Stimulated activated memory B cell treated with anti-CD40 and anti-IgM and Interleukin-4, amounts not matched to agents 10 μg/mL and 1 μg/mL and 100 μg/mL, for 72 hours (primary cell): ENCODE measurements at regions not wholly inside any gene's neighbourhood (a gene's known extent, or its start where the extent isn't known, plus 50 kb on each side); places are given as distances from the start of the nearest gene placed in this dataset.
A peak's percentile ranks its signal among the peaks of the same experiment; 100 is the strongest.

Experiments
- ATAC-seq: fragments of 150-1000 bp; cut with Tn5 transposase; 2 replicates; pipeline ENCODE4 v1.10.0; 2021
- H3K27ac Mint-ChIP-seq: one replicate; pipeline ENCODE4 v1.8.0; 2022; ENCODE audit warnings: mild to moderate bottlenecking, mixed read lengths
- H3K27me3 Mint-ChIP-seq: one replicate; pipeline ENCODE4 v1.8.0; 2022; ENCODE audit warnings: mixed read lengths
- H3K36me3 Mint-ChIP-seq: one replicate; pipeline ENCODE4 v1.8.0; 2022; ENCODE audit warnings: mixed read lengths
- H3K4me1 Mint-ChIP-seq: one replicate; pipeline ENCODE4 v1.8.0; 2022; ENCODE audit warnings: mixed read lengths
- H3K4me3 Mint-ChIP-seq: one replicate; pipeline ENCODE4 v1.8.0; 2022; ENCODE audit warnings: mild to moderate bottlenecking, moderate library complexity, mixed read lengths
- H3K9me3 Mint-ChIP-seq: one replicate; pipeline ENCODE4 v1.8.0; 2022; ENCODE audit warnings: mixed read lengths

- peak overlapping the region; percentile 18 for H3K27ac Mint-ChIP-seq
- no peaks in the 10 kb centered on the region for H3K9me3 Mint-ChIP-seq
- peaks cover 30% of the 10 kb centered on the region for H3K4me1 Mint-ChIP-seq
- ATAC-seq: no peak
- H3K4me3 Mint-ChIP-seq: no peak overlapping the region
- H3K27me3 Mint-ChIP-seq: no peaks in the 10 kb centered on the region
- peaks cover 21% of the 10 kb centered on the region for H3K36me3 Mint-ChIP-seq
Measured at GRCh38 chr2:64704161-64704560, 50.4 kb upstream of the SERTAD2 start.

GRCh38 chr2:64704996-64705395 is 51.3 kb upstream of the SERTAD2 start:
- Mint-ChIP-seq H3K36me3 (peaks cover 21% of the 10 kb centered on the region), H3K27ac (peak overlapping the region; percentile 18), H3K4me1 (peaks cover 21% of the 10 kb centered on the region), H3K27me3 (no peaks in the 10 kb centered on the region), H3K4me3 (no peak overlapping the region), H3K9me3 (no peaks in the 10 kb centered on the region)
- no peak for ATAC-seq

GRCh38 chr2:64707276-64707675 is 53.6 kb upstream of the SERTAD2 start:
- Mint-ChIP-seq H3K36me3 (peaks cover 21% of the 10 kb centered on the region), H3K27ac (no peak overlapping the region), H3K9me3 (no peaks in the 10 kb centered on the region), H3K4me1 (peaks cover 11% of the 10 kb centered on the region), H3K4me3 (no peak overlapping the region), H3K27me3 (no peaks in the 10 kb centered on the region)
- no peak for ATAC-seq

- no peaks in the 10 kb centered on the region for H3K9me3 Mint-ChIP-seq
- no peak overlapping the region for H3K4me3 Mint-ChIP-seq
- ATAC-seq: no peak
- H3K4me1 Mint-ChIP-seq: peaks cover 11% of the 10 kb centered on the region
- no peak overlapping the region for H3K27ac Mint-ChIP-seq
- H3K36me3 Mint-ChIP-seq: peaks cover 21% of the 10 kb centered on the region
- H3K27me3 Mint-ChIP-seq: no peaks in the 10 kb centered on the region
Measured at GRCh38 chr2:64708829-64709228, 55.1 kb upstream of the SERTAD2 start.

GRCh38 chr2:64711252-64711800 is 57.6 kb upstream of the SERTAD2 start:
- Mint-ChIP-seq H3K9me3 (no peaks in the 10 kb centered on the region), H3K4me3 (no peak overlapping the region), H3K27ac (no peak overlapping the region), H3K36me3 (peaks cover 17% of the 10 kb centered on the region), H3K4me1 (peaks cover 5% of the 10 kb centered on the region), H3K27me3 (no peaks in the 10 kb centered on the region)
- ATAC-seq: no peak

GRCh38 chr2:64713686-64714085 is 60.0 kb upstream of the SERTAD2 start:
- H3K27me3 Mint-ChIP-seq: no peaks in the 10 kb centered on the region
- peaks cover 5% of the 10 kb centered on the region for H3K4me1 Mint-ChIP-seq
- no peak for ATAC-seq
- H3K9me3 Mint-ChIP-seq: no peaks in the 10 kb centered on the region
- H3K36me3 Mint-ChIP-seq: peaks cover 5% of the 10 kb centered on the region
- H3K27ac Mint-ChIP-seq: no peak overlapping the region
- H3K4me3 Mint-ChIP-seq: no peak overlapping the region

GRCh38 chr2:64716569-64716968 is 62.9 kb upstream of the SERTAD2 start:
- no peak overlapping the region for H3K4me3 Mint-ChIP-seq
- no peaks in the 10 kb centered on the region for H3K4me1 Mint-ChIP-seq
- no peaks in the 10 kb centered on the region for H3K36me3 Mint-ChIP-seq
- H3K27ac Mint-ChIP-seq: no peak overlapping the region
- ATAC-seq: no peak
- no peaks in the 10 kb centered on the region for H3K27me3 Mint-ChIP-seq
- H3K9me3 Mint-ChIP-seq: no peaks in the 10 kb centered on the region

- H3K4me1 Mint-ChIP-seq: no peaks in the 10 kb centered on the region
- H3K36me3 Mint-ChIP-seq: no peaks in the 10 kb centered on the region
- no peaks in the 10 kb centered on the region for H3K27me3 Mint-ChIP-seq
- H3K9me3 Mint-ChIP-seq: no peaks in the 10 kb centered on the region
- H3K27ac Mint-ChIP-seq: no peak overlapping the region
- no peak overlapping the region for H3K4me3 Mint-ChIP-seq
- no peak for ATAC-seq
Measured at GRCh38 chr2:64718250-64718885, 64.7 kb upstream of the SERTAD2 start.

- Mint-ChIP-seq H3K4me1 (peaks cover 12% of the 10 kb centered on the region), H3K9me3 (no peaks in the 10 kb centered on the region), H3K4me3 (no peak overlapping the region), H3K36me3 (no peaks in the 10 kb centered on the region), H3K27me3 (no peaks in the 10 kb centered on the region), H3K27ac (no peak overlapping the region)
- no peak for ATAC-seq
Measured at GRCh38 chr2:64720535-64721319, 67.0 kb upstream of the SERTAD2 start.

GRCh38 chr2:64721320-64721623 is 67.6 kb upstream of the SERTAD2 start:
- peaks cover 16% of the 10 kb centered on the region for H3K4me1 Mint-ChIP-seq
- H3K27me3 Mint-ChIP-seq: no peaks in the 10 kb centered on the region
- H3K9me3 Mint-ChIP-seq: no peaks in the 10 kb centered on the region
- ATAC-seq: no peak
- H3K4me3 Mint-ChIP-seq: no peak overlapping the region
- H3K27ac Mint-ChIP-seq: no peak overlapping the region
- no peaks in the 10 kb centered on the region for H3K36me3 Mint-ChIP-seq

- no peaks in the 10 kb centered on the region for H3K36me3 Mint-ChIP-seq
- peaks cover 28% of the 10 kb centered on the region for H3K4me1 Mint-ChIP-seq
- H3K27me3 Mint-ChIP-seq: no peaks in the 10 kb centered on the region
- no peak overlapping the region for H3K4me3 Mint-ChIP-seq
- H3K9me3 Mint-ChIP-seq: no peaks in the 10 kb centered on the region
- no peak overlapping the region for H3K27ac Mint-ChIP-seq
- no peak for ATAC-seq
Measured at GRCh38 chr2:64722291-64723044, 68.8 kb upstream of the SERTAD2 start.

GRCh38 chr2:64727013-64727767 is 73.5 kb upstream of the SERTAD2 start:
- ATAC-seq: peak; percentile 94
- no peaks in the 10 kb centered on the region for H3K9me3 Mint-ChIP-seq
- peak overlapping the region; percentile 74 for H3K4me3 Mint-ChIP-seq
- H3K36me3 Mint-ChIP-seq: no peaks in the 10 kb centered on the region
- peaks cover 67% of the 10 kb centered on the region for H3K4me1 Mint-ChIP-seq
- peak overlapping the region; percentile 95 for H3K27ac Mint-ChIP-seq
- no peaks in the 10 kb centered on the region for H3K27me3 Mint-ChIP-seq

- peak overlapping the region; percentile 95 for H3K27ac Mint-ChIP-seq
- H3K9me3 Mint-ChIP-seq: no peaks in the 10 kb centered on the region
- no peaks in the 10 kb centered on the region for H3K36me3 Mint-ChIP-seq
- H3K4me3 Mint-ChIP-seq: peak overlapping the region; percentile 56
- H3K4me1 Mint-ChIP-seq: peaks cover 69% of the 10 kb centered on the region
- no peaks in the 10 kb centered on the region for H3K27me3 Mint-ChIP-seq
- peak; percentile 60 for ATAC-seq
Measured at GRCh38 chr2:64727843-64728463, 74.2 kb upstream of the SERTAD2 start.

GRCh38 chr2:64730551-64731262 is 77.0 kb upstream of the SERTAD2 start:
- peak; percentile 63 for ATAC-seq
- H3K4me1 Mint-ChIP-seq: peaks cover 57% of the 10 kb centered on the region
- no peaks in the 10 kb centered on the region for H3K27me3 Mint-ChIP-seq

More at GRCh38 chr2:64730551-64731262, 77.0 kb upstream of the SERTAD2 start:
- Mint-ChIP-seq H3K27ac (peak overlapping the region; percentile 98), H3K36me3 (peaks cover 17% of the 10 kb centered on the region), H3K9me3 (no peaks in the 10 kb centered on the region), H3K4me3 (peak overlapping the region; percentile 81)
